PC-9 (cell line): ENCODE measurements at regions not wholly inside any gene's neighbourhood (a gene's known extent, or its start where the extent isn't known, plus 50 kb on each side); places are given as distances from the start of the nearest gene placed in this dataset.

Experiments used
- BruUV-seq: library from RNA; stranded (reverse); fragments of 400-500 nt; replicated peaks from 2 replicates; lab custom pipeline; 2021; lab: Mats Ljungman, UMichigan
- CTCF ChIA-PET: fragments of 300-600 bp; sonication (Branson Sonifier 250); formaldehyde crosslinking; loops from one replicate; lab custom pipeline; 2022; ENCODE audit warnings: antibody characterized with exemption; lab: Charles Lee
- POLR2A ChIA-PET: fragments of 300-600 bp; sonication (Branson Sonifier 250); formaldehyde crosslinking; loops from one replicate; lab custom pipeline; 2022; ENCODE audit warnings: antibody characterized with exemption; ENCODE audit not compliant: unreplicated experiment; lab: Charles Lee
- DNase-seq, 2 experiments: peaks; one replicate each; pipeline versions ENCODE4 v3.0.0 to v3.0.0-alpha.2; 2015 to 2022; ENCODE audit warnings: mixed read lengths in 1 of 2
- H2AFZ ChIP-seq: fragments of 200-600 bp; sonication (generic); 2 replicates; pipeline ENCODE4 v1.8.1; 2017; ENCODE audit warnings: antibody characterized with exemption
- H3F3A ChIP-seq: fragments of 200-600 bp; sonication (generic); 2 replicates; pipeline ENCODE4 v1.8.1; 2017; ENCODE audit warnings: antibody characterized with exemption, mild to moderate bottlenecking, low read depth; ENCODE audit not compliant: insufficient read depth
- H3K27ac ChIP-seq: fragments of 200-600 bp; sonication (generic); 2 replicates; pipeline ENCODE4 v1.6.1; 2016; ENCODE audit warnings: mixed run types
- H3K27me3 ChIP-seq: fragments of 200-600 bp; sonication (generic); 2 replicates; pipeline ENCODE4 v1.6.1; 2016; ENCODE audit warnings: low read depth, mixed run types; ENCODE audit not compliant: insufficient read depth
- H3K36me3 ChIP-seq: fragments of 200-600 bp; sonication (generic); 2 replicates; pipeline ENCODE4 v1.6.1; 2016; ENCODE audit warnings: low read depth, mixed run types
- H3K4me1 ChIP-seq: fragments of 200-600 bp; sonication (generic); replicated peaks from 2 replicates; pipeline ENCODE4 v1.6.1; 2016; ENCODE audit warnings: mixed run types; ENCODE audit not compliant: insufficient read depth
- H3K4me2 ChIP-seq: fragments of 200-600 bp; sonication (generic); 2 replicates; pipeline ENCODE4 v1.6.1; 2017; ENCODE audit warnings: mixed run types
- H3K4me3 ChIP-seq: fragments of 200-600 bp; sonication (generic); 2 replicates; pipeline ENCODE4 v1.6.1; 2016; ENCODE audit warnings: mixed run types
- H3K79me2 ChIP-seq: fragments of 200-600 bp; sonication (generic); 2 replicates; pipeline ENCODE4 v1.6.1; 2017; ENCODE audit warnings: low read depth, mixed run types
- H3K9me2 ChIP-seq: fragments of 200-600 bp; sonication (generic); 2 replicates; pipeline ENCODE4 v1.8.1; 2017; ENCODE audit warnings: mild to moderate bottlenecking; ENCODE audit not compliant: insufficient read depth
- H3K9me3 ChIP-seq: fragments of 200-600 bp; sonication (generic); 2 replicates; pipeline ENCODE4 v1.8.1; 2016; ENCODE audit warnings: low read depth; ENCODE audit not compliant: insufficient read depth
- H4K20me1 ChIP-seq: fragments of 200-600 bp; sonication (generic); 2 replicates; pipeline ENCODE4 v1.8.1; 2017; ENCODE audit not compliant: insufficient read depth
- EZH2 ChIP-seq: fragments of 200-600 bp; sonication (generic); IDR thresholded peaks from 2 replicates; pipeline ENCODE4 v1.8.0; 2017; ENCODE audit warnings: antibody characterized with exemption, low read depth
- intact Hi-C: fragments of 100-400 bp; cut with micrococcal nuclease; formaldehyde crosslinking; loops from one replicate; pipeline ENCODE4 v1.10.0; 2022; ENCODE audit not compliant: unreplicated experiment
- TF ChIP-seq, protein P1 (sequence below): fragments of 200-600 bp; sonication (generic); conservative IDR thresholded peaks from 2 replicates; pipeline ENCODE4 v1.6.1; 2017; ENCODE audit warnings: mixed run types, antibody characterized with exemption, mild to moderate bottlenecking, moderate library complexity

- Histone ChIP-seq H2AFZ (no peak overlapping the region), H3K27me3 (peaks cover 99% of the 10 kb centered on the region), H3K4me3 (no peak overlapping the region), H3K4me2 (no peak overlapping the region), H3K36me3 (no peaks in the 10 kb centered on the region), H3F3A (no peaks in the 10 kb centered on the region), H3K9me3 (no peaks in the 10 kb centered on the region), H4K20me1 (no peaks in the 10 kb centered on the region), H3K4me1 (no peaks in the 10 kb centered on the region), H3K79me2 (no peaks in the 10 kb centered on the region), H3K9me2 (no peaks in the 10 kb centered on the region), H3K27ac (no peak overlapping the region)
- POLR2A ChIA-PET, result interaction anchor here (0.7 kb wide), 1 partner anchor 104 kb away, joined by 5 read pairs; no protein-coding TSS in a partner anchor
- DNase-seq, result no peak
- TF ChIP-seq, protein P1, sequence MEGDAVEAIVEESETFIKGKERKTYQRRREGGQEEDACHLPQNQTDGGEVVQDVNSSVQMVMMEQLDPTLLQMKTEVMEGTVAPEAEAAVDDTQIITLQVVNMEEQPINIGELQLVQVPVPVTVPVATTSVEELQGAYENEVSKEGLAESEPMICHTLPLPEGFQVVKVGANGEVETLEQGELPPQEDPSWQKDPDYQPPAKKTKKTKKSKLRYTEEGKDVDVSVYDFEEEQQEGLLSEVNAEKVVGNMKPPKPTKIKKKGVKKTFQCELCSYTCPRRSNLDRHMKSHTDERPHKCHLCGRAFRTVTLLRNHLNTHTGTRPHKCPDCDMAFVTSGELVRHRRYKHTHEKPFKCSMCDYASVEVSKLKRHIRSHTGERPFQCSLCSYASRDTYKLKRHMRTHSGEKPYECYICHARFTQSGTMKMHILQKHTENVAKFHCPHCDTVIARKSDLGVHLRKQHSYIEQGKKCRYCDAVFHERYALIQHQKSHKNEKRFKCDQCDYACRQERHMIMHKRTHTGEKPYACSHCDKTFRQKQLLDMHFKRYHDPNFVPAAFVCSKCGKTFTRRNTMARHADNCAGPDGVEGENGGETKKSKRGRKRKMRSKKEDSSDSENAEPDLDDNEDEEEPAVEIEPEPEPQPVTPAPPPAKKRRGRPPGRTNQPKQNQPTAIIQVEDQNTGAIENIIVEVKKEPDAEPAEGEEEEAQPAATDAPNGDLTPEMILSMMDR, result no peak
- TF ChIP-seq EZH2, result no peak
- intact Hi-C loops, result no loop called here
- CTCF ChIA-PET, result no interaction called here
- BruUV-seq, result no TSS peak
Measured at GRCh38 chr2:239805414-239805813, 219.7 kb downstream of the NDUFA10 start.

DNA sequence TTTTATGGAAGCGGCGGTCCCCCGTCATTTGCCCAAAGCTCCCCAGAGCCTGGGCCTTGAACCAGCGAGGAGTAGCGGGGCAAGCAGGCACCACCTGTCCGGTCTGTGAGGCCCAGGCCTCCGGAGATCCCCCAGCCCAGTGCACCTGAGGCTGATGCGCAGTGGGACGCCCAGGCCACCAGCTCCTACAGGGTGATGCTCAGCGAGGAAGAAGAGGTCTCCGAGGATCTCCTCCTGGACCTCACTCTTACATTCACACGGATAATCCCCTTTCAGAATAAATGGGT, 220.2 kb downstream of the NDUFA10 start:
- CTCF ChIA-PET, result no interaction called here
- no peak overlapping the region for H3K27ac ChIP-seq

DNA sequence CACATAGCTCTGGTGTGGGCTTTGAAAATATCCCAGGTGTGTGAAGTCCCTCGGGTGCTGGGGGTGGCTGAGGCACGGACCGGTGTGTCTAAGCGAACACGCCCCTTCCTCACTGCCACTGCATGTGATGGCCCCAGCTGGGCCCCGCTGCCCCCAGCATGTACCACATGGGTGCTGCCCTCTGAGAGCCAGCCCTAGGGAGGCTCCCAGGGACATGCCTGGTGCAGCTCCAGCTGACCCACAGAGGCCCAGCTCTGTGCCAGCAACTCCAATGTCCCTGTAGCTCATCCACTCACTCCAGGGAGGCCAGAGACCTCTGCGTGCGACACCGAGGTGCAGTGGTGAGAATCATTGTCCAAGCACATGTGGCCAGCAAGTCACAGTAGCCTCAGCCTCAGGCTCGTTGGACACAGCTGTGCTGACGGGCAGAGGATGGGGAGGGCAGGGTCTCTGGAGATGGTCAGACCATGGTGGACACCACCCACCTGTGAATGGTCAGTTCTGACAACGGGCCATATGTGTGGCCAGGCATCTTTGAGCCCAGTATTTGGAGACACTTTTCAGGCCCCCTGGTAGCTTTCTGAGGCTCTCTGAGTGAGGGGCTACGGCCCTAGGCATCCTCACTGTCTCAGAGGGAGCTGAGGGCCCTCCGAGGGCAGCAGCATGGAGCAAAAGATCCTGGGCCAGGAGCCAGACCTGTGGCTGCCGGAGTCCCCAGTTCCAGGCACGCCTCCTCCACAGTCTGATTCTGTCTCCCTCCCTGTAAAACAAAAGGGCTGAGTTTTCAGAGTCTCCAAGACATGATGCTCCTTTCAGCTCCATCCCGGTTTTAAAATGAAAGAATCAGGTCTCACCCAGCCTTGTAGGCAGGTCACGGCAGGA, 220.7 kb downstream of the NDUFA10 start:
- Histone ChIP-seq H3K9me3 (no peaks in the 10 kb centered on the region), H2AFZ (no peak overlapping the region), H3F3A (no peaks in the 10 kb centered on the region), H3K4me2 (no peak overlapping the region), H3K4me3 (no peak overlapping the region), H3K27ac (no peak overlapping the region), H3K27me3 (peaks cover 99% of the 10 kb centered on the region), H3K79me2 (no peaks in the 10 kb centered on the region), H3K36me3 (no peaks in the 10 kb centered on the region), H3K9me2 (no peaks in the 10 kb centered on the region), H4K20me1 (no peaks in the 10 kb centered on the region), H3K4me1 (no peaks in the 10 kb centered on the region)
- BruUV-seq, result no TSS peak
- CTCF ChIA-PET, result no interaction called here
- POLR2A ChIA-PET, result no interaction called here
- intact Hi-C loops, result no loop called here
- no peak for DNase-seq
- TF ChIP-seq EZH2, result no peak
- TF ChIP-seq, protein P1, result no peak

More for the DNA sequence above, 220.2 kb downstream of the NDUFA10 start:
- Histone ChIP-seq H3K27me3 (peaks cover 99% of the 10 kb centered on the region), H2AFZ (no peak overlapping the region), H3K4me1 (no peaks in the 10 kb centered on the region), H3K36me3 (no peaks in the 10 kb centered on the region), H4K20me1 (no peaks in the 10 kb centered on the region), H3K79me2 (no peaks in the 10 kb centered on the region), H3K4me3 (no peak overlapping the region), H3K9me2 (no peaks in the 10 kb centered on the region), H3F3A (no peaks in the 10 kb centered on the region), H3K9me3 (no peaks in the 10 kb centered on the region), H3K4me2 (no peak overlapping the region)
- intact Hi-C loops, result no loop called here
- no peak for DNase-seq
- POLR2A ChIA-PET, result no interaction called here
- TF ChIP-seq, protein P1, result no peak
- TF ChIP-seq EZH2, result no peak
- no TSS peak for BruUV-seq
